GM21526 (cell line): ENCODE measurements at regions not wholly inside any gene's neighbourhood (a gene's known extent, or its start where the extent isn't known, plus 50 kb on each side); places are given as distances from the start of the nearest gene placed in this dataset.
"Not testable (repeated sequence)": the region's sequence is repeated elsewhere in the genome, so short reads cannot be mapped to it uniquely, and the experiment has no call there.

Source experiments
- ATAC-seq: cut with Tn5 transposase; IDR thresholded peaks from one replicate; pipeline ENCODE4 v1.9.1; 2021; ENCODE audit warnings: moderate library complexity; ENCODE audit not compliant: unreplicated experiment, low FRiP score

GRCh38 chr16:33583702-33584101, 124.3 kb downstream of the TP53TG3F start:
- ATAC-seq, result peak; percentile 50

GRCh38 chr16:33588589-33588988, 129.2 kb downstream of the TP53TG3F start:
- ATAC-seq, result not testable (repeated sequence)

GRCh38 chr16:33593344-33593743, 133.9 kb downstream of the TP53TG3F start:
- not testable (repeated sequence) for ATAC-seq

GRCh38 chr16:33595074-33595473, 135.7 kb downstream of the TP53TG3F start:
- ATAC-seq, result not testable (repeated sequence)

GRCh38 chr16:33601029-33601428, 141.6 kb downstream of the TP53TG3F start:
- peak; percentile 68 for ATAC-seq

GRCh38 chr16:33623535-33624077, 164.2 kb downstream of the TP53TG3F start:
- ATAC-seq, result not testable (repeated sequence)

GRCh38 chr16:33628895-33629294, 169.5 kb downstream of the TP53TG3F start:
- ATAC-seq, result not testable (repeated sequence)

GRCh38 chr16:33631713-33632112, 172.3 kb downstream of the TP53TG3F start:
- not testable (repeated sequence) for ATAC-seq

GRCh38 chr16:33634057-33634456, 174.6 kb downstream of the TP53TG3F start:
- not testable (repeated sequence) for ATAC-seq

GRCh38 chr16:33636760-33637159, 177.3 kb downstream of the TP53TG3F start:
- ATAC-seq, result not testable (repeated sequence)

GRCh38 chr16:33643270-33643669, 183.9 kb downstream of the TP53TG3F start:
- ATAC-seq, result peak; percentile 88

- peak; percentile 69 for ATAC-seq
Measured at GRCh38 chr16:33643698-33644381, 184.4 kb downstream of the TP53TG3F start.

GRCh38 chr16:33646386-33646785, 187.0 kb downstream of the TP53TG3F start:
- ATAC-seq, result not testable (repeated sequence)

GRCh38 chr16:33655756-33656155, 196.3 kb downstream of the TP53TG3F start:
- ATAC-seq, result not testable (repeated sequence)

GRCh38 chr16:33656394-33656793, 197.0 kb downstream of the TP53TG3F start:
- peak; percentile 61 for ATAC-seq

GRCh38 chr16:33657717-33658116, 198.3 kb downstream of the TP53TG3F start:
- ATAC-seq, result peak; percentile 74

GRCh38 chr16:33680791-33681190, 221.4 kb downstream of the TP53TG3F start:
- ATAC-seq, result not testable (repeated sequence)

GRCh38 chr16:33700320-33700719, 240.9 kb downstream of the TP53TG3F start:
- not testable (repeated sequence) for ATAC-seq

- not testable (repeated sequence) for ATAC-seq
Measured at GRCh38 chr16:33706845-33707590, 247.6 kb downstream of the TP53TG3F start.

- ATAC-seq, result not testable (repeated sequence)
Measured at GRCh38 chr16:33707591-33707934, 248.2 kb downstream of the TP53TG3F start.
